Heart left ventricle (tissue), 13 donors: ENCODE measurements at regions not wholly inside any gene's neighbourhood (a gene's known extent, or its start where the extent isn't known, plus 50 kb on each side); places are given as distances from the start of the nearest gene placed in this dataset.

Experiments
- POLR2A ChIP-seq, 2 donors: fragments of 450-650 bp; IDR thresholded peaks; one replicate each; pipeline ENCODE4 v1.6.1; 2017; ENCODE audit warnings: antibody characterized with exemption in 2 of 2, mild to moderate bottlenecking in 2 of 2, moderate library complexity in 2 of 2
- TF ChIP-seq, protein P1 (sequence below), 12 donors: fragments of 200-600 bp; sonication (generic) in 4 of 12; IDR thresholded peaks; one replicate each; pipeline versions ENCODE4 v1.5.0 to v1.8.0; 2018 to 2022; ENCODE audit warnings: antibody characterized with exemption in 12 of 12, mild to moderate bottlenecking in 5 of 12
- donor health status: ischemic (EF 13 %, LVEDD 7.1; RV severe dilation, severe dysfunction).
- donor health status: DM: no; HTN: yes; CAD: no.
- donor health status: DM: no; HTN: no; CAD: no.
- donor health status: ischemic (EF 25% LVEDD 6.9; RV normal size, moderate dysfunction).
- donor health status: ischemic (EF 25% LVEDD 5.7; RV mildly dilated, moderate dysfunction).
- donor health status: ischemic (EF 35%, LVEDD 5.7; RV mildly dilated, moderate dysfunction).
- donor health status: nonischemic (EF 11% LVEDD 7.7; RV severe dilation, severe dysfunction).
- donor health status: DM: yes; HTN: yes; CAD: no.
- donor health status: PGD.
- donor health status: ischemic (EF 29% LVEDD 5.4; RV normal size, mild dysfunction).
- donor health status: nonischemic (EF 23%, LVEDD 6.1; RV moderate dilation, normal function).

DNA sequence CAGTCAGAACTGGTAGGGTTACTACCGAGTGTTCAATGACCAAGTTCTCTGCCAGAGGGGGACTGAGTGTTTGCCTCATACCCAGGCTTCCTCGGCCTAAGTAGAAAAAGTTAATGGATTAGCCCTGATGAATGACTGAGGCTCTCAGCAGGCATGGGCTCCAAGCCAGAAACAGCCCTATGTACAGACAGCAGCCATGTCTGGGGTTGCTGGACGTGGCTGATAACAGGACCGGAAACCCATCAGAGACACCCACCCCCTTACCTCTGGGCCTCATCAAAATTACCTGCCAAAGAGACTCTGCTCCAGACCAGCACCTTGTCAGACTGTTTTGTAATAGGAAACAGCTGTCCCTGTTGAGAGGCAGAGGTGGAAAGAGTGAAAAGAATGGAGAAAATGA lies 351.4 kb downstream of the ETS1 start:
- TF ChIP-seq, protein P1, sequence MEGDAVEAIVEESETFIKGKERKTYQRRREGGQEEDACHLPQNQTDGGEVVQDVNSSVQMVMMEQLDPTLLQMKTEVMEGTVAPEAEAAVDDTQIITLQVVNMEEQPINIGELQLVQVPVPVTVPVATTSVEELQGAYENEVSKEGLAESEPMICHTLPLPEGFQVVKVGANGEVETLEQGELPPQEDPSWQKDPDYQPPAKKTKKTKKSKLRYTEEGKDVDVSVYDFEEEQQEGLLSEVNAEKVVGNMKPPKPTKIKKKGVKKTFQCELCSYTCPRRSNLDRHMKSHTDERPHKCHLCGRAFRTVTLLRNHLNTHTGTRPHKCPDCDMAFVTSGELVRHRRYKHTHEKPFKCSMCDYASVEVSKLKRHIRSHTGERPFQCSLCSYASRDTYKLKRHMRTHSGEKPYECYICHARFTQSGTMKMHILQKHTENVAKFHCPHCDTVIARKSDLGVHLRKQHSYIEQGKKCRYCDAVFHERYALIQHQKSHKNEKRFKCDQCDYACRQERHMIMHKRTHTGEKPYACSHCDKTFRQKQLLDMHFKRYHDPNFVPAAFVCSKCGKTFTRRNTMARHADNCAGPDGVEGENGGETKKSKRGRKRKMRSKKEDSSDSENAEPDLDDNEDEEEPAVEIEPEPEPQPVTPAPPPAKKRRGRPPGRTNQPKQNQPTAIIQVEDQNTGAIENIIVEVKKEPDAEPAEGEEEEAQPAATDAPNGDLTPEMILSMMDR (IDR thresholded peaks at IDR 0.05): no peak
- TF ChIP-seq POLR2A (IDR thresholded peaks at IDR 0.05): no peak
